Endothelial cell of umbilical vein (primary cell): ENCODE measurements at regions not wholly inside any gene's neighbourhood (a gene's known extent, or its start where the extent isn't known, plus 50 kb on each side); places are given as distances from the start of the nearest gene placed in this dataset.

Experiments used
- BruUV-seq: library from RNA; stranded (reverse); fragments of 400-500 nt; replicated peaks from 2 replicates; lab custom pipeline; 2021; lab: Mats Ljungman, UMichigan
- CTCF ChIA-PET: fragments of 300-600, 350-600 bp; sonication (Branson Sonifier 250); formaldehyde crosslinking; loops from one replicate; lab custom pipeline; 2021; ENCODE audit warnings: antibody characterized with exemption, inconsistent platforms; lab: Charles Lee
- POLR2A ChIA-PET: fragments of 300-600, 350-600 bp; sonication (Branson Sonifier 250); formaldehyde crosslinking; loops from one replicate; lab custom pipeline; 2021; ENCODE audit warnings: antibody characterized with exemption, inconsistent platforms; lab: Charles Lee
- DNase-seq: peaks from one replicate; pipeline ENCODE4 v3.0.0-alpha.2; 2011; ENCODE audit warnings: low read depth, low spot score
- FAIRE-seq: peaks from 2 replicates; lab custom pipeline; 2011; peaks lifted over from hg19 to GRCh38; lab: Jason Lieb, UNC
- H2AFZ ChIP-seq: 2 replicates; pipeline ENCODE4 v1.6.0; 2012; ENCODE audit warnings: low read depth, low read length, control low read depth, inconsistent platforms
- H3K27ac ChIP-seq: 2 replicates; pipeline ENCODE4 v1.5.1; 2011; ENCODE audit warnings: low read depth, mild to moderate bottlenecking, control low read depth, low read length, moderate library complexity; ENCODE audit not compliant: insufficient read depth
- H3K27me3 ChIP-seq, 2 experiments: 2 replicates each; pipeline versions ENCODE4 v1.6.0 to v1.6.1; 2011; ENCODE audit warnings: low read length in 2 of 2, mixed read lengths in 1 of 2; ENCODE audit not compliant: control insufficient read depth in 2 of 2, insufficient read depth in 2 of 2
- H3K36me3 ChIP-seq, 2 experiments: 2 replicates in 1 of 2; 3 replicates in 1 of 2; pipeline ENCODE4 v1.5.1; 2011; ENCODE audit warnings: low read length in 2 of 2, mild to moderate bottlenecking in 1 of 2, moderate library complexity in 1 of 2; ENCODE audit not compliant: control insufficient read depth in 2 of 2, insufficient read depth in 2 of 2; ENCODE audit errors: extremely low read depth in 1 of 2
- H3K4me1 ChIP-seq: 3 replicates; pipeline ENCODE4 v1.5.1; 2011; ENCODE audit warnings: mild to moderate bottlenecking, low read length; ENCODE audit not compliant: control insufficient read depth, insufficient read depth; ENCODE audit errors: extremely low read depth
- H3K4me2 ChIP-seq: 2 replicates; pipeline ENCODE4 v1.6.1; 2011; ENCODE audit warnings: low read length, control low read depth, mixed read lengths; ENCODE audit not compliant: insufficient read depth
- H3K4me3 ChIP-seq, 3 experiments: fragments of 200-600 bp in 1 of 3; sonication (generic), shearing (Covaris generic) in 1 of 3; replicated peaks in 1 of 3; 2 replicates each; pipeline ENCODE4 v1.5.1; 2011 to 2016; ENCODE audit warnings: control low read depth in 3 of 3, low read length in 3 of 3, mild to moderate bottlenecking in 2 of 3, inconsistent platforms in 1 of 3, low read depth in 1 of 3, moderate library complexity in 1 of 3; ENCODE audit not compliant: insufficient read depth in 1 of 3
- H3K79me2 ChIP-seq: 2 replicates; pipeline ENCODE4 v1.6.0; 2012; ENCODE audit warnings: low read length, inconsistent platforms; ENCODE audit not compliant: control insufficient read depth, insufficient read depth
- H3K9ac ChIP-seq: replicated peaks from 2 replicates; pipeline ENCODE3; 2011; ENCODE audit warnings: low read length, control low read depth; ENCODE audit not compliant: insufficient read depth; ENCODE audit errors: extremely low read depth
- H3K9me1 ChIP-seq: replicated peaks from 3 replicates; pipeline ENCODE4 v1.6.0; 2011; ENCODE audit warnings: mild to moderate bottlenecking, low read length; ENCODE audit not compliant: control insufficient read depth, insufficient read depth; ENCODE audit errors: extremely low read depth
- H3K9me3 ChIP-seq: replicated peaks from 2 replicates; pipeline ENCODE4 v1.5.1; 2012; ENCODE audit warnings: low read length, inconsistent platforms; ENCODE audit not compliant: control insufficient read depth, insufficient read depth
- H4K20me1 ChIP-seq: replicated peaks from 2 replicates; pipeline ENCODE3; 2011; ENCODE audit warnings: mild to moderate bottlenecking, low read length; ENCODE audit not compliant: control insufficient read depth, insufficient read depth; ENCODE audit errors: extremely low read depth
- EZH2 ChIP-seq: IDR thresholded peaks from 2 replicates; pipeline ENCODE4 v1.6.1; 2012; ENCODE audit warnings: borderline replicate concordance, low read depth, mild to moderate bottlenecking, moderate library complexity, low read length, inconsistent platforms; ENCODE audit not compliant: severe bottlenecking
- FOS ChIP-seq: IDR thresholded peaks from 2 replicates; pipeline ENCODE4 v1.6.1; 2011; ENCODE audit warnings: mild to moderate bottlenecking, low read length, moderate library complexity, borderline replicate concordance; ENCODE audit not compliant: insufficient read depth
- GATA2 ChIP-seq: IDR thresholded peaks from 2 replicates; pipeline ENCODE4 v1.7.0; 2011; ENCODE audit warnings: low read depth, mild to moderate bottlenecking, moderate library complexity, mixed read lengths, low read length; ENCODE audit not compliant: insufficient read length, insufficient read depth
- JUN ChIP-seq: IDR thresholded peaks from 2 replicates; pipeline ENCODE4 v1.6.1; 2011; ENCODE audit warnings: borderline replicate concordance, low read depth; ENCODE audit not compliant: insufficient read length, insufficient read depth
- MYC ChIP-seq: IDR thresholded peaks from one replicate; pipeline ENCODE4 v1.6.1; 2011; ENCODE audit warnings: mild to moderate bottlenecking, low read depth, low read length
- POLR2A ChIP-seq: IDR thresholded peaks from 2 replicates; pipeline ENCODE4 v1.6.1; 2012; ENCODE audit warnings: low read depth, mild to moderate bottlenecking, control low read depth, low read length
- POLR2AphosphoS5 ChIP-seq: IDR thresholded peaks from 2 replicates; pipeline ENCODE4 v1.6.1; 2012; ENCODE audit warnings: low read depth, mild to moderate bottlenecking, control low read depth, low read length, moderate library complexity; ENCODE audit not compliant: insufficient read depth
- dilution Hi-C: fragments of 300-500 bp; cut with MboI; formaldehyde crosslinking; loops from one replicate; pipeline ENCODE4 v1.15.0; 2019; ENCODE audit warnings: low sequenced_read_pairs; ENCODE audit not compliant: extremely low pct_ligation_motif_present
- intact Hi-C: fragments of 100-400 bp; cut with micrococcal nuclease; formaldehyde crosslinking; loops from one replicate; pipeline ENCODE4 v1.10.0; 2022
- TF ChIP-seq, protein P1 (sequence below), 2 donors: IDR thresholded peaks; 1 replicate in 1 of 2; 2 replicates in 1 of 2; pipeline ENCODE4 v1.5.1; 2011; ENCODE audit warnings: low read length in 2 of 2, mild to moderate bottlenecking in 2 of 2, moderate library complexity in 2 of 2, control low read depth in 1 of 2, inconsistent platforms in 1 of 2, low read depth in 1 of 2; ENCODE audit not compliant: insufficient read depth in 1 of 2; ENCODE audit errors: extremely low read depth in 1 of 2
- TF ChIP-seq, protein P2 (sequence below): IDR thresholded peaks from 2 replicates; pipeline ENCODE4 v1.6.1; 2011; ENCODE audit not compliant: insufficient read depth, insufficient read length

DNA sequence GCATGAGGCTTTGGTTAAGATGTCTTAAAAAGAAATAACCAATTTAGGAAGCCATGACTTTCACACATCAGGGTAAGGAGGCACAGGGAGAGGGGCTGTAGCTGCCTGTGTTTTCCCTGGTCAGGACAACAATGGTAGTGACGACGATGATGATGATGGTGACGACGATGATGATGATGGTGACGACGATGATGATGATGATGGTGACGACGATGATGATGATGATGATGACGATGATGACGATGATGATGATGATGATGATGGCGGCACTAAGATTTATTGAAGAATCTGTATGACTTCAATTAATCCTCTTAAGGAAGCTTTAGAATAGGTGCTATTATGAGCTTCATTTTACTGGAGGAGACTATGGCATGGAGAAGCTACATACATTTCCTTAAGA lies 284.1 kb upstream of the TNRC6C start:
- no peaks in the 10 kb centered on the region for H4K20me1 ChIP-seq
- no peaks in the 10 kb centered on the region for H3K9me3 ChIP-seq
- H2AFZ ChIP-seq = no peak overlapping the region
- no peaks in the 10 kb centered on the region for H3K4me1 ChIP-seq
- ChIA-PET CTCF (no interaction called here), POLR2A (no interaction called here)
- H3K4me3 ChIP-seq = no peak overlapping the region
- no peak overlapping the region for H3K4me2 ChIP-seq
- H3K9me1 ChIP-seq = no peaks in the 10 kb centered on the region
- FAIRE-seq (no peak), DNase-seq (no peak)
- intact Hi-C loops = no loop called here
- no peak overlapping the region for H3K9ac ChIP-seq
- H3K36me3 ChIP-seq = no peaks in the 10 kb centered on the region
- H3K27me3 ChIP-seq = peaks cover 0 to 2% of the 10 kb centered on the region in 2 experiments
- dilution Hi-C loops = no loop called here
- no TSS peak for BruUV-seq
- no peak for TF ChIP-seq POLR2AphosphoS5
- TF ChIP-seq FOS = no peak
- TF ChIP-seq GATA2 = no peak
- TF ChIP-seq, protein P1, sequence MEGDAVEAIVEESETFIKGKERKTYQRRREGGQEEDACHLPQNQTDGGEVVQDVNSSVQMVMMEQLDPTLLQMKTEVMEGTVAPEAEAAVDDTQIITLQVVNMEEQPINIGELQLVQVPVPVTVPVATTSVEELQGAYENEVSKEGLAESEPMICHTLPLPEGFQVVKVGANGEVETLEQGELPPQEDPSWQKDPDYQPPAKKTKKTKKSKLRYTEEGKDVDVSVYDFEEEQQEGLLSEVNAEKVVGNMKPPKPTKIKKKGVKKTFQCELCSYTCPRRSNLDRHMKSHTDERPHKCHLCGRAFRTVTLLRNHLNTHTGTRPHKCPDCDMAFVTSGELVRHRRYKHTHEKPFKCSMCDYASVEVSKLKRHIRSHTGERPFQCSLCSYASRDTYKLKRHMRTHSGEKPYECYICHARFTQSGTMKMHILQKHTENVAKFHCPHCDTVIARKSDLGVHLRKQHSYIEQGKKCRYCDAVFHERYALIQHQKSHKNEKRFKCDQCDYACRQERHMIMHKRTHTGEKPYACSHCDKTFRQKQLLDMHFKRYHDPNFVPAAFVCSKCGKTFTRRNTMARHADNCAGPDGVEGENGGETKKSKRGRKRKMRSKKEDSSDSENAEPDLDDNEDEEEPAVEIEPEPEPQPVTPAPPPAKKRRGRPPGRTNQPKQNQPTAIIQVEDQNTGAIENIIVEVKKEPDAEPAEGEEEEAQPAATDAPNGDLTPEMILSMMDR (IDR thresholded peaks at IDR 0.05; ENCODE audit: extremely low read depth in 1 of 2, insufficient read depth in 1 of 2, low read depth in 1 of 2, low read length in 2 of 2) = no peak
- TF ChIP-seq EZH2 = no peak
- TF ChIP-seq JUN = no peak
- TF ChIP-seq, protein P2, sequence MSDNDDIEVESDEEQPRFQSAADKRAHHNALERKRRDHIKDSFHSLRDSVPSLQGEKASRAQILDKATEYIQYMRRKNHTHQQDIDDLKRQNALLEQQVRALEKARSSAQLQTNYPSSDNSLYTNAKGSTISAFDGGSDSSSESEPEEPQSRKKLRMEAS = no peak
- TF ChIP-seq POLR2A = no peak
- TF ChIP-seq MYC = no peak
- no peaks in the 10 kb centered on the region for H3K79me2 ChIP-seq
- no peak overlapping the region for H3K27ac ChIP-seq
